NB4 (cell line): ENCODE measurements at regions not wholly inside any gene's neighbourhood (a gene's known extent, or its start where the extent isn't known, plus 50 kb on each side); places are given as distances from the start of the nearest gene placed in this dataset.

Source experiments
- DNase-seq: peaks from one replicate; pipeline ENCODE4 v3.0.0; 2010; ENCODE audit warnings: low read depth
- H3K4me3 ChIP-seq: one replicate; pipeline ENCODE4 v1.5.1; 2011; ENCODE audit warnings: mild to moderate bottlenecking, low read depth, low read length, moderate library complexity
- MAX ChIP-seq: IDR thresholded peaks from 2 replicates; pipeline ENCODE4 v1.6.1; 2011; ENCODE audit warnings: low read depth, low read length
- MYC ChIP-seq: IDR thresholded peaks from 2 replicates; pipeline ENCODE4 v1.6.1; 2011; ENCODE audit warnings: low read depth, low read length
- POLR2A ChIP-seq: IDR thresholded peaks from 2 replicates; pipeline ENCODE4 v1.6.1; 2011; ENCODE audit warnings: mild to moderate bottlenecking; ENCODE audit not compliant: insufficient read length; ENCODE audit errors: extremely low read depth
- TF ChIP-seq, protein P1 (sequence below): IDR thresholded peaks from one replicate; pipeline ENCODE4 v1.5.1; 2012; ENCODE audit warnings: low read depth, low read length

DNA sequence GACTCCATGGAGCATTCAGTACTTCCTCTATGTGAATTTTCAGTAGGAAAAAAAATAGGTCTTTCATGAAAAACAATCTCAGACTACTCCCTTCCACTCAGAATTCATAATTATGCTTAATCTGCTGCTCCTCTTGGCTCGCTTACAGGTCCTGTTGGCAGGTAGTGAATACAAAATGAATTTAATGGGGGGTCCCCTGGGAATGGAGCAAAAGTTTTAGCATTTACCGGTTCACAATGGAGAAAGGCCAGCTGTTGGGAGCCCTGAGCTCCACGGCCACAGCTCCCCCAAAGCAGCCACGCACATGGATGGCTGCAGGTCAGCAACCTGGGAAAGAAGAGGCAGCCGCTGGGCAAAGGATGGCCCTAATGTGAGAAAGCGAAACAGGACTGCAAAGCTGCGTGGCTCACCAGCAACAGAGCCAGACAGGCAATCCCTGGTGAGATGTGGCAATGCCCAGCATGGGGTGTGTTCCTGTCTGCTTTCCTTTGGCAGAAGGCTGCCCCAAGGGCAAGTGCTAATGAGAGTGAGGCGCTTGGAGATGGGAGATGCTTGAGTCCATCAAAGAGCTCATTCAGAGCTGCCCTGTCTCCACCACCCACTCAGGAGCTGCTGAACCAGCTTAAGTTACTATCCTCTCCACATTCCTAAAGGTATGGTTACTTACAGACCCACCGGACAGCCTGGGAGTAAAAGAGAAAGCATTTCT is 447.4 kb downstream of the EPHA4 start:
- peak; percentile 15 for DNase-seq
- TF ChIP-seq MYC = no peak
- no peak overlapping the region for H3K4me3 ChIP-seq

GRCh38 chr2:221125691-221126090 is 446.4 kb downstream of the EPHA4 start:
- H3K4me3 ChIP-seq = no peak overlapping the region
- no peak for DNase-seq
- no peak for TF ChIP-seq POLR2A
- TF ChIP-seq, protein P1, sequence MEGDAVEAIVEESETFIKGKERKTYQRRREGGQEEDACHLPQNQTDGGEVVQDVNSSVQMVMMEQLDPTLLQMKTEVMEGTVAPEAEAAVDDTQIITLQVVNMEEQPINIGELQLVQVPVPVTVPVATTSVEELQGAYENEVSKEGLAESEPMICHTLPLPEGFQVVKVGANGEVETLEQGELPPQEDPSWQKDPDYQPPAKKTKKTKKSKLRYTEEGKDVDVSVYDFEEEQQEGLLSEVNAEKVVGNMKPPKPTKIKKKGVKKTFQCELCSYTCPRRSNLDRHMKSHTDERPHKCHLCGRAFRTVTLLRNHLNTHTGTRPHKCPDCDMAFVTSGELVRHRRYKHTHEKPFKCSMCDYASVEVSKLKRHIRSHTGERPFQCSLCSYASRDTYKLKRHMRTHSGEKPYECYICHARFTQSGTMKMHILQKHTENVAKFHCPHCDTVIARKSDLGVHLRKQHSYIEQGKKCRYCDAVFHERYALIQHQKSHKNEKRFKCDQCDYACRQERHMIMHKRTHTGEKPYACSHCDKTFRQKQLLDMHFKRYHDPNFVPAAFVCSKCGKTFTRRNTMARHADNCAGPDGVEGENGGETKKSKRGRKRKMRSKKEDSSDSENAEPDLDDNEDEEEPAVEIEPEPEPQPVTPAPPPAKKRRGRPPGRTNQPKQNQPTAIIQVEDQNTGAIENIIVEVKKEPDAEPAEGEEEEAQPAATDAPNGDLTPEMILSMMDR = no peak
- TF ChIP-seq MAX = no peak
- TF ChIP-seq MYC = no peak

DNA sequence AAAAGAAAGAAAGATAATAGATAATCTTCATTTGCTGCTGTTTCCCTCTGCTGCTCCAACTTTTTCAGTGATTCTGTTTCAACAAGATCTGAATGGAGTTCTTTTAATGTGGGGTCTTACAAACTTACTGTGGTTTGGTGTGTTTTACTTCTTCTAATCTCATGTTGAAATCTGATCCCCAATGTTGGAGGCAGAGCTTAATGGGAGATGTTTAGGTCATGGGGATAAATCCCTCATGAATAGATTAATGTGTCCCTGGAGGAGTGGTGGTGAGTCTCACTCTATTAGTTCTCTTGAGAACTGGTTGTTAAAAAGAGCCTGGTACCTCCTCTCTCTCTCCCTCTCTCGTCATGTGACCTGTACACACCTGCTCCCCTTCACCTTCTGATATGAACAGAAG is 442.4 kb downstream of the EPHA4 start:
- TF ChIP-seq MYC (no peak), POLR2A (no peak)
- no peak for DNase-seq
- no peak overlapping the region for H3K4me3 ChIP-seq

DNA sequence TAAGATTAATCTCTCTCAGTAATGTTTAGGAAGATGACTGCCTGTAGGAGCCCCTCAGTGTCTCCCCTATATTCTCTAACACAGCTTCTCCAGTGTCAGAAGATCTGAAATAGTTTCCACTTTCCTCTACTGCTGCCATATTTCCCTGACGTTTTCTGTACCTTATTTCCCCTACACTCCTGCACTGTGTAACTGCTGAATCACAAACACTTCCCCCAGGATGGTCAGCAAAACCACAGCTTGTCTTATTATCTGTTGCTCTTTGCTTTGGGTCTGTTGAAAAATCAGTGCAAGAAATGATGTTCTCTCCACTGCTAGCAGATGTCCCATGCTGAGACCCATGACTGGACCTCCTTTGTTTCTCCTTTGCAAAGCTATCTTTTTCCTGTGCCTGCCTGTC is 441.7 kb downstream of the EPHA4 start:
- no peak overlapping the region for H3K4me3 ChIP-seq
- no peak for TF ChIP-seq MAX
- TF ChIP-seq, protein P1 = no peak
- no peak for TF ChIP-seq POLR2A
- TF ChIP-seq MYC = no peak
- no peak for DNase-seq

GRCh38 chr2:221133941-221134340 is 438.2 kb downstream of the EPHA4 start:
- TF ChIP-seq, protein P1 = no peak
- TF ChIP-seq POLR2A = no peak
- no peak for TF ChIP-seq MYC
- no peak for TF ChIP-seq MAX
- no peak for DNase-seq
- H3K4me3 ChIP-seq = no peak overlapping the region

GRCh38 chr2:221134718-221135117 is 437.4 kb downstream of the EPHA4 start:
- no peak overlapping the region for H3K4me3 ChIP-seq
- DNase-seq = no peak
- TF ChIP-seq POLR2A = no peak
- TF ChIP-seq MYC = no peak
- TF ChIP-seq MAX = no peak
- TF ChIP-seq, protein P1 = no peak

DNA sequence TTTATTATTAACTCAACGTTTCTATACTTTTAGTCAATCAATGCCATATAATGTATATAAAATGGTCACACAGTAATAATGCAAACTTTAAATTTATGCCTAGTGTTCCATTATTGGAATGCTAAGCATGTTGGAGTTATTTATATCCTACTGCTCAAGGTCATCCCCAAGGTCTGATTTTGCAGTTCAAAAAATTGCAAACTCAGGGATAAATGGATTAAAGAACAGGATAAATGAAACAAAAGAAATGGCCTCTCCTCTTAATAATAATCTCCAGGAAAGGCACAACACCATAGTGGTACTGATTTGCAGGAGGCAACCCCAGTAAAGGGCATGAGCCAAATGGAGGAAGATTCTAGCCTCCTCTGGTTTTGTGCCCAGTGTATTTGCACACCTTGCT is 436.4 kb downstream of the EPHA4 start:
- H3K4me3 ChIP-seq = no peak overlapping the region
- DNase-seq = no peak
- no peak for TF ChIP-seq MAX
- TF ChIP-seq MYC = no peak
- TF ChIP-seq, protein P1 = no peak
- no peak for TF ChIP-seq POLR2A
